ENCODE measurements at regions not wholly inside any gene's neighbourhood (a gene's known extent, or its start where the extent isn't known, plus 50 kb on each side); places are given as distances from the start of the nearest gene placed in this dataset.
"Not testable (repeated sequence)": the region's sequence is repeated elsewhere in the genome, so short reads cannot be mapped to it uniquely, and the experiment has no call there.

GRCh38 chr2:55804535-55804934 is 110.9 kb upstream of the PNPT1 start:
- no peak overlapping the region for H3K4me2 ChIP-seq (ENCODE audit: low read length)
- H3K9me3 ChIP-seq (ENCODE audit: control insufficient read depth, low read length) = no peaks in the 10 kb centered on the region
- H3K4me3 ChIP-seq (ENCODE audit: low read depth, low read length) = no peak overlapping the region
- no peak overlapping the region for H2AFZ ChIP-seq
- no peak for TF ChIP-seq CTCF (IDR thresholded peaks at IDR 0.05)
- no peaks in the 10 kb centered on the region for H3K79me2 ChIP-seq
- no peaks in the 10 kb centered on the region for H3K27me3 ChIP-seq (ENCODE audit: control insufficient read depth, insufficient read depth, low read length)
- H3K36me3 ChIP-seq (ENCODE audit: control insufficient read depth, insufficient read depth, low read length) = no peaks in the 10 kb centered on the region
- H3K27ac ChIP-seq = no peak overlapping the region
- no peak overlapping the region for H3K9ac ChIP-seq
- no peaks in the 10 kb centered on the region for H3K4me1 ChIP-seq

- no peaks in the 10 kb centered on the region for H3K36me3 ChIP-seq (ENCODE audit: control insufficient read depth, insufficient read depth, low read length)
- H3K27ac ChIP-seq = no peak overlapping the region
- H3K79me2 ChIP-seq = no peaks in the 10 kb centered on the region
- H3K4me3 ChIP-seq (ENCODE audit: low read depth, low read length) = no peak overlapping the region
- no peak for TF ChIP-seq CTCF (IDR thresholded peaks at IDR 0.05)
- H3K9ac ChIP-seq = no peak overlapping the region
- H3K27me3 ChIP-seq (ENCODE audit: control insufficient read depth, insufficient read depth, low read length) = no peaks in the 10 kb centered on the region
- no peaks in the 10 kb centered on the region for H3K4me1 ChIP-seq
- no peak overlapping the region for H3K4me2 ChIP-seq (ENCODE audit: low read length)
- H3K9me3 ChIP-seq (ENCODE audit: control insufficient read depth, low read length) = no peaks in the 10 kb centered on the region
- no peak overlapping the region for H2AFZ ChIP-seq
Observed at GRCh38 chr2:55802067-55802466, 108.4 kb upstream of the PNPT1 start.

- Histone ChIP-seq H3K4me2 (ENCODE audit: low read length) (no peak overlapping the region), H3K27me3 (ENCODE audit: control insufficient read depth, insufficient read depth, low read length) (no peaks in the 10 kb centered on the region), H3K36me3 (ENCODE audit: control insufficient read depth, insufficient read depth, low read length) (no peaks in the 10 kb centered on the region), H3K27ac (no peak overlapping the region), H3K9me3 (ENCODE audit: control insufficient read depth, low read length) (no peaks in the 10 kb centered on the region), H3K9ac (no peak overlapping the region), H3K4me3 (ENCODE audit: low read depth, low read length) (no peak overlapping the region), H2AFZ (no peak overlapping the region), H3K4me1 (no peaks in the 10 kb centered on the region), H3K79me2 (no peaks in the 10 kb centered on the region)
- TF ChIP-seq CTCF (IDR thresholded peaks at IDR 0.05) = no peak
Observed at GRCh38 chr2:55801436-55801835, 107.8 kb upstream of the PNPT1 start.

- not testable (repeated sequence) for H3K27ac ChIP-seq; H3K9ac ChIP-seq; H3K4me3 ChIP-seq (ENCODE audit: low read depth, low read length); H3K27me3 ChIP-seq (ENCODE audit: control insufficient read depth, insufficient read depth, low read length); H3K36me3 ChIP-seq (ENCODE audit: control insufficient read depth, insufficient read depth, low read length); H3K79me2 ChIP-seq; H3K4me2 ChIP-seq (ENCODE audit: low read length); H3K4me1 ChIP-seq; H2AFZ ChIP-seq; H3K9me3 ChIP-seq (ENCODE audit: control insufficient read depth, low read length)
Observed at GRCh38 chr2:55799624-55800023, 106.0 kb upstream of the PNPT1 start.

GRCh38 chr2:55796121-55796520 is 102.5 kb upstream of the PNPT1 start:
- no peaks in the 10 kb centered on the region for H3K27me3 ChIP-seq (ENCODE audit: control insufficient read depth, insufficient read depth, low read length)
- no peaks in the 10 kb centered on the region for H3K79me2 ChIP-seq
- H3K9me3 ChIP-seq (ENCODE audit: control insufficient read depth, low read length) = no peaks in the 10 kb centered on the region
- H3K27ac ChIP-seq = no peak overlapping the region
- H3K36me3 ChIP-seq (ENCODE audit: control insufficient read depth, insufficient read depth, low read length) = no peaks in the 10 kb centered on the region
- no peak overlapping the region for H3K4me2 ChIP-seq (ENCODE audit: low read length)
- no peak overlapping the region for H2AFZ ChIP-seq
- H3K4me1 ChIP-seq = no peaks in the 10 kb centered on the region
- no peak for TF ChIP-seq CTCF (IDR thresholded peaks at IDR 0.05)
- H3K4me3 ChIP-seq (ENCODE audit: low read depth, low read length) = no peak overlapping the region
- H3K9ac ChIP-seq = no peak overlapping the region

- H3K36me3 ChIP-seq (ENCODE audit: control insufficient read depth, insufficient read depth, low read length); H3K27ac ChIP-seq; H3K4me2 ChIP-seq (ENCODE audit: low read length); H2AFZ ChIP-seq; H3K79me2 ChIP-seq; H3K9me3 ChIP-seq (ENCODE audit: control insufficient read depth, low read length); H3K9ac ChIP-seq; H3K27me3 ChIP-seq (ENCODE audit: control insufficient read depth, insufficient read depth, low read length); H3K4me1 ChIP-seq; H3K4me3 ChIP-seq (ENCODE audit: low read depth, low read length): not testable (repeated sequence)
Observed at GRCh38 chr2:55793602-55794001, 100.0 kb upstream of the PNPT1 start.
